ENCODE measurements at regions not wholly inside any gene's neighbourhood (a gene's known extent, or its start where the extent isn't known, plus 50 kb on each side); places are given as distances from the start of the nearest gene placed in this dataset.

GRCh38 chr6:138594758-138595140 is 95.5 kb upstream of the NHSL1 start:
- peaks cover 10% of the 10 kb centered on the region for H3K27me3 Mint-ChIP-seq (ENCODE audit: insufficient read depth, low read depth, poor library complexity)
- H3K27ac Mint-ChIP-seq, result peak overlapping the region; percentile 73; the same call in 1 of the 2 replicates
- Histone ChIP-seq H3K27me3 (ENCODE audit: insufficient read depth) (no peaks in the 10 kb centered on the region), H4K20me1 (replicated peaks; ENCODE audit: insufficient read depth) (peaks cover 4% of the 10 kb centered on the region; the same call in 1 of the 2 replicates), H3K79me2 (replicated peaks; ENCODE audit: insufficient read depth) (peaks cover 17% of the 10 kb centered on the region), H2AFZ (no peak overlapping the region), H3K4me3 (no peak overlapping the region), H3K36me3 (ENCODE audit: insufficient read depth) (no peaks in the 10 kb centered on the region), H3F3A (replicated peaks; ENCODE audit: low read depth) (no peaks in the 10 kb centered on the region), H3K4me2 (peak overlapping the region; percentile 62), H3K9me2 (ENCODE audit: insufficient read depth) (no peaks in the 10 kb centered on the region), H3K27ac (ENCODE audit: low read depth) (peak overlapping the region; percentile 76; the same call in 1 of the 2 replicates), H3K4me1 (ENCODE audit: insufficient read depth) (peaks cover 49% of the 10 kb centered on the region)
- no peak overlapping the region; the same call in 2 of the 3 replicates for H3K4me3 Mint-ChIP-seq
- no peak for DNase-seq (ENCODE audit: low spot score)
- H3K4me1 Mint-ChIP-seq, result peaks cover 67% of the 10 kb centered on the region
- H3K9me3 Mint-ChIP-seq, result no peaks in the 10 kb centered on the region; the same call in 2 of the 3 replicates
- ATAC-seq, result 0 out of 3 replicates have a peak, but pooled peaks have one; percentile 8
- no peaks in the 10 kb centered on the region for H3K36me3 Mint-ChIP-seq (ENCODE audit: low read depth)
- TF ChIP-seq ZNF462 (CRISPR knock-in tag; IDR thresholded peaks at IDR 0.05) (no peak), STAT1 (IDR thresholded peaks at IDR 0.05; ENCODE audit: unreplicated experiment) (no peak)

- Mint-ChIP-seq H3K9me3 (no peaks in the 10 kb centered on the region; the same call in 2 of the 3 replicates), H3K36me3 (ENCODE audit: low read depth) (no peaks in the 10 kb centered on the region), H3K4me1 (peaks cover 58% of the 10 kb centered on the region), H3K27me3 (ENCODE audit: insufficient read depth, low read depth, poor library complexity) (peaks cover 4% of the 10 kb centered on the region), H3K27ac (peak overlapping the region; percentile 46; the same call in 1 of the 2 replicates), H3K4me3 (no peak overlapping the region)
- DNase-seq (ENCODE audit: low spot score) (no peak), ATAC-seq (no peak)
- Histone ChIP-seq H3K9me2 (ENCODE audit: insufficient read depth) (no peaks in the 10 kb centered on the region), H4K20me1 (replicated peaks; ENCODE audit: insufficient read depth) (no peaks in the 10 kb centered on the region; the same call in 1 of the 2 replicates), H3K4me2 (peak overlapping the region; percentile 28), H2AFZ (no peak overlapping the region), H3F3A (replicated peaks; ENCODE audit: low read depth) (no peaks in the 10 kb centered on the region), H3K36me3 (ENCODE audit: insufficient read depth) (no peaks in the 10 kb centered on the region), H3K27ac (ENCODE audit: low read depth) (no peak overlapping the region), H3K79me2 (replicated peaks; ENCODE audit: insufficient read depth) (peaks cover 22% of the 10 kb centered on the region), H3K27me3 (ENCODE audit: insufficient read depth) (no peaks in the 10 kb centered on the region), H3K4me3 (no peak overlapping the region), H3K4me1 (ENCODE audit: insufficient read depth) (peaks cover 49% of the 10 kb centered on the region)
- TF ChIP-seq, protein P1, sequence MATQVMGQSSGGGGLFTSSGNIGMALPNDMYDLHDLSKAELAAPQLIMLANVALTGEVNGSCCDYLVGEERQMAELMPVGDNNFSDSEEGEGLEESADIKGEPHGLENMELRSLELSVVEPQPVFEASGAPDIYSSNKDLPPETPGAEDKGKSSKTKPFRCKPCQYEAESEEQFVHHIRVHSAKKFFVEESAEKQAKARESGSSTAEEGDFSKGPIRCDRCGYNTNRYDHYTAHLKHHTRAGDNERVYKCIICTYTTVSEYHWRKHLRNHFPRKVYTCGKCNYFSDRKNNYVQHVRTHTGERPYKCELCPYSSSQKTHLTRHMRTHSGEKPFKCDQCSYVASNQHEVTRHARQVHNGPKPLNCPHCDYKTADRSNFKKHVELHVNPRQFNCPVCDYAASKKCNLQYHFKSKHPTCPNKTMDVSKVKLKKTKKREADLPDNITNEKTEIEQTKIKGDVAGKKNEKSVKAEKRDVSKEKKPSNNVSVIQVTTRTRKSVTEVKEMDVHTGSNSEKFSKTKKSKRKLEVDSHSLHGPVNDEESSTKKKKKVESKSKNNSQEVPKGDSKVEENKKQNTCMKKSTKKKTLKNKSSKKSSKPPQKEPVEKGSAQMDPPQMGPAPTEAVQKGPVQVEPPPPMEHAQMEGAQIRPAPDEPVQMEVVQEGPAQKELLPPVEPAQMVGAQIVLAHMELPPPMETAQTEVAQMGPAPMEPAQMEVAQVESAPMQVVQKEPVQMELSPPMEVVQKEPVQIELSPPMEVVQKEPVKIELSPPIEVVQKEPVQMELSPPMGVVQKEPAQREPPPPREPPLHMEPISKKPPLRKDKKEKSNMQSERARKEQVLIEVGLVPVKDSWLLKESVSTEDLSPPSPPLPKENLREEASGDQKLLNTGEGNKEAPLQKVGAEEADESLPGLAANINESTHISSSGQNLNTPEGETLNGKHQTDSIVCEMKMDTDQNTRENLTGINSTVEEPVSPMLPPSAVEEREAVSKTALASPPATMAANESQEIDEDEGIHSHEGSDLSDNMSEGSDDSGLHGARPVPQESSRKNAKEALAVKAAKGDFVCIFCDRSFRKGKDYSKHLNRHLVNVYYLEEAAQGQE (IDR thresholded peaks at IDR 0.05; ENCODE audit: unreplicated experiment), result no peak
- TF ChIP-seq ETS1 (IDR thresholded peaks at IDR 0.05) (no peak), EZH2phosphoT487 (IDR thresholded peaks at IDR 0.05; ENCODE audit: unreplicated experiment) (no peak), JUNB (IDR thresholded peaks at IDR 0.05; ENCODE audit: unreplicated experiment) (no peak), POLR2AphosphoS5 (IDR thresholded peaks at IDR 0.05; ENCODE audit: low read depth) (no peak), ZNF114 (CRISPR knock-in tag; IDR thresholded peaks at IDR 0.05) (no peak), STAT1 (IDR thresholded peaks at IDR 0.05; ENCODE audit: unreplicated experiment) (no peak), NANOG (IDR thresholded peaks at IDR 0.05; ENCODE audit: borderline replicate concordance) (no peak), EZH2 (IDR thresholded peaks at IDR 0.05; ENCODE audit: low read depth, unreplicated experiment) (no peak), CREB1 (CRISPR knock-in tag; IDR thresholded peaks at IDR 0.05; ENCODE audit: low read depth) (no peak)
These were observed 96.8 kb upstream of the NHSL1 start for GRCh38 chr6:138596126-138596525.

All from GM23338 (cell line).